IMR-90 (cell line): ENCODE measurements at regions not wholly inside any gene's neighbourhood (a gene's known extent, or its start where the extent isn't known, plus 50 kb on each side); places are given as distances from the start of the nearest gene placed in this dataset.

Experiments used
- ATAC-seq: fragments of 200-7000 bp; cut with Tn5 transposase; 2 replicates; pipeline ENCODE4 v1.9.1; 2020; ENCODE audit warnings: low read depth, mild to moderate bottlenecking, moderate library complexity
- BruUV-seq: library from RNA; stranded (reverse); fragments of 400-500 nt; replicated peaks from 2 replicates; lab custom pipeline; 2021; lab: Mats Ljungman, UMichigan
- CTCF ChIA-PET: fragments of 300-600 bp; formaldehyde crosslinking; extraction: SDS; loops from one replicate; lab custom pipeline; 2021; ENCODE audit warnings: antibody characterized with exemption; lab: Yijun Ruan, JAX
- POLR2A ChIA-PET: fragments of 300-600 bp; sonication (Branson Sonifier 250); formaldehyde crosslinking; loops from one replicate; lab custom pipeline; 2022; ENCODE audit warnings: antibody characterized with exemption; ENCODE audit not compliant: unreplicated experiment; lab: Charles Lee
- DNase-seq: peaks from one replicate; pipeline ENCODE4 v3.0.0; 2013
- H2AFZ ChIP-seq: replicated peaks from 2 replicates; pipeline ENCODE3; 2013; ENCODE audit warnings: low read length, mild to moderate bottlenecking; ENCODE audit not compliant: poor library complexity
- H2AK5ac ChIP-seq: 2 replicates; pipeline ENCODE4 v1.6.1; 2013; ENCODE audit warnings: low read depth, low read length, inconsistent platforms
- H2AK9ac ChIP-seq: replicated peaks from 2 replicates; pipeline ENCODE3; 2013; ENCODE audit warnings: mild to moderate bottlenecking, low read depth, low read length, moderate library complexity; ENCODE audit not compliant: poor library complexity
- H2BK120ac ChIP-seq: 2 replicates; pipeline ENCODE4 v1.6.1; 2013; ENCODE audit warnings: low read depth, low read length, inconsistent platforms
- H2BK15ac ChIP-seq: 3 replicates; pipeline ENCODE4 v1.6.1; 2013; ENCODE audit warnings: low read depth, low read length, inconsistent platforms
- H2BK20ac ChIP-seq: 2 replicates; pipeline ENCODE4 v1.6.1; 2013; ENCODE audit warnings: low read depth, mild to moderate bottlenecking, inconsistent platforms, low read length, moderate library complexity
- H2BK5ac ChIP-seq: 2 replicates; pipeline ENCODE4 v1.6.1; 2013; ENCODE audit warnings: mild to moderate bottlenecking, low read depth, low read length, inconsistent platforms; ENCODE audit not compliant: poor library complexity, severe bottlenecking
- H3K14ac ChIP-seq: replicated peaks from 2 replicates; pipeline ENCODE4 v1.6.1; 2013; ENCODE audit warnings: low read depth, low read length, inconsistent platforms
- H3K18ac ChIP-seq: 2 replicates; pipeline ENCODE4 v1.6.1; 2013; ENCODE audit warnings: low read depth, low read length, control low read depth
- H3K23ac ChIP-seq: 2 replicates; pipeline ENCODE4 v1.6.1; 2013; ENCODE audit warnings: low read depth, low read length, inconsistent platforms
- H3K27ac ChIP-seq: 2 replicates; pipeline ENCODE4 v1.5.1; 2013; ENCODE audit warnings: mild to moderate bottlenecking, control low read depth, low read length; ENCODE audit not compliant: insufficient read depth
- H3K27me3 ChIP-seq: 2 replicates; pipeline ENCODE4 v1.6.1; 2013; ENCODE audit warnings: low read length; ENCODE audit not compliant: control insufficient read depth, insufficient read depth
- H3K36me3 ChIP-seq: 2 replicates; pipeline ENCODE4 v1.6.1; 2013; ENCODE audit warnings: low read length, mixed read lengths; ENCODE audit not compliant: control insufficient read depth, insufficient read depth
- H3K4ac ChIP-seq: 2 replicates; pipeline ENCODE4 v1.6.1; 2013; ENCODE audit warnings: low read depth, low read length, inconsistent platforms
- H3K4me1 ChIP-seq: 2 replicates; pipeline ENCODE4 v1.6.1; 2013; ENCODE audit warnings: low read length, mixed read lengths; ENCODE audit not compliant: control insufficient read depth, insufficient read depth
- H3K4me2 ChIP-seq: 2 replicates; pipeline ENCODE4 v1.6.1; 2013; ENCODE audit warnings: low read depth, mild to moderate bottlenecking, control low read depth, low read length, moderate library complexity
- H3K4me3 ChIP-seq: 2 replicates; pipeline ENCODE4 v1.5.1; 2013; ENCODE audit warnings: low read depth, mild to moderate bottlenecking, control low read depth, low read length, moderate library complexity; ENCODE audit not compliant: insufficient read depth
- H3K56ac ChIP-seq: 2 replicates; pipeline ENCODE4 v1.6.1; 2013; ENCODE audit warnings: low read length, inconsistent platforms; ENCODE audit not compliant: insufficient read depth; ENCODE audit errors: extremely low read depth
- H3K79me1 ChIP-seq, 2 experiments: 2 replicates each; pipeline ENCODE4 v1.6.1; 2013; ENCODE audit warnings: low read length in 2 of 2, inconsistent platforms in 1 of 2, low read depth in 1 of 2
- H3K9ac ChIP-seq: 2 replicates; pipeline ENCODE4 v1.6.1; 2013; ENCODE audit warnings: low read depth, low read length, control low read depth
- H3K9me1 ChIP-seq: 2 replicates; pipeline ENCODE4 v1.6.1; 2013; ENCODE audit warnings: low read length, inconsistent platforms; ENCODE audit not compliant: insufficient read depth
- H3K9me3 ChIP-seq: 2 replicates; pipeline ENCODE4 v1.6.1; 2013; ENCODE audit warnings: low read length; ENCODE audit not compliant: control insufficient read depth, insufficient read depth
- H4K20me1 ChIP-seq: 2 replicates; pipeline ENCODE4 v1.6.1; 2013; ENCODE audit warnings: low read length, inconsistent platforms; ENCODE audit not compliant: insufficient read depth
- H4K5ac ChIP-seq: 2 replicates; pipeline ENCODE4 v1.6.1; 2013; ENCODE audit warnings: mild to moderate bottlenecking, low read depth, low read length, control low read depth
- H4K8ac ChIP-seq, 2 experiments: 2 replicates each; pipeline ENCODE4 v1.6.1; 2013; ENCODE audit warnings: low read depth in 2 of 2, low read length in 2 of 2, control low read depth in 1 of 2, inconsistent platforms in 1 of 2
- H4K91ac ChIP-seq: 2 replicates; pipeline ENCODE4 v1.6.1; 2013; ENCODE audit warnings: low read depth, low read length, inconsistent platforms; ENCODE audit not compliant: insufficient read depth
- BHLHE40 ChIP-seq: fragments of 150-350 bp; IDR thresholded peaks from 2 replicates; pipeline ENCODE4 v1.6.1; 2016; ENCODE audit warnings: mild to moderate bottlenecking, low read depth, low read length
- CEBPB ChIP-seq: IDR thresholded peaks from 2 replicates; pipeline ENCODE4 v1.6.1; 2012; ENCODE audit warnings: low read depth, low read length, improper control_type of control experiment
- CHD1 ChIP-seq: IDR thresholded peaks from 2 replicates; pipeline ENCODE4 v1.6.1; 2012; ENCODE audit warnings: low read depth, low read length, improper control_type of control experiment
- FOS ChIP-seq: fragments of 150-350 bp; IDR thresholded peaks from 2 replicates; pipeline ENCODE4 v1.6.1; 2016; ENCODE audit warnings: low read depth, low read length
- MAZ ChIP-seq: IDR thresholded peaks from 2 replicates; pipeline ENCODE4 v1.6.1; 2012; ENCODE audit warnings: low read depth, mild to moderate bottlenecking, low read length, improper control_type of control experiment, moderate library complexity, borderline replicate concordance
- MXI1 ChIP-seq: IDR thresholded peaks from 2 replicates; pipeline ENCODE4 v1.6.1; 2012; ENCODE audit warnings: low read depth, mild to moderate bottlenecking, low read length, moderate library complexity, borderline replicate concordance
- NFE2L2 ChIP-seq: fragments of 150-350 bp; IDR thresholded peaks from 2 replicates; pipeline ENCODE4 v1.6.1; 2016; ENCODE audit warnings: low read depth, mild to moderate bottlenecking, low read length
- RCOR1 ChIP-seq: IDR thresholded peaks from 2 replicates; pipeline ENCODE4 v1.6.1; 2012; ENCODE audit warnings: mild to moderate bottlenecking, low read length, improper control_type of control experiment; ENCODE audit not compliant: insufficient replicate concordance
- RFX5 ChIP-seq: IDR thresholded peaks from 2 replicates; pipeline ENCODE4 v1.8.0; 2012; ENCODE audit warnings: low read depth, mild to moderate bottlenecking, low read length, moderate library complexity
- SMC3 ChIP-seq: fragments of 150-350 bp; IDR thresholded peaks from 2 replicates; pipeline ENCODE4 v1.6.1; 2016; ENCODE audit warnings: low read depth, mild to moderate bottlenecking, antibody characterized with exemption, low read length, moderate library complexity
- WGBS, 2 experiments: methylation state at CpG; one replicate each; pipeline versions ENCODE4 v1.1.5 to v1.1.7; 2013; ENCODE audit warnings: missing lambda C conversion rate in 2 of 2; ENCODE audit not compliant: insufficient read length in 1 of 2; ENCODE audit errors: extremely low coverage in 2 of 2; 5-methylcytosine and 5-hydroxymethylcytosine counted together
- dilution Hi-C: fragments of 300-500 bp; cut with HindIII; formaldehyde crosslinking; loops from one replicate; pipeline ENCODE4 v1.14.3; 2018; ENCODE audit warnings: low sequenced_read_pairs; ENCODE audit not compliant: unreplicated experiment
- in situ Hi-C: fragments of 300-500 bp; cut with MboI; formaldehyde crosslinking; loops from 3 replicates; pipeline ENCODE4 v1.14.3; 2019; ENCODE audit warnings: low sequenced_read_pairs, inconsistent platforms, mixed read lengths
- intact Hi-C: fragments of 100-400 bp; cut with micrococcal nuclease; formaldehyde crosslinking; loops from 2 replicates; pipeline ENCODE4 v1.10.0; 2022
- TF ChIP-seq, protein P1 (sequence below): fragments of 150-350 bp; IDR thresholded peaks from 2 replicates; pipeline ENCODE4 v1.6.1; 2017; ENCODE audit warnings: mild to moderate bottlenecking, antibody characterized with exemption, low read length, low read depth
- TF ChIP-seq, protein P2 (sequence below): conservative IDR thresholded peaks from 2 replicates; pipeline ENCODE4 v1.5.1; 2012; ENCODE audit warnings: mild to moderate bottlenecking, low read depth, low read length, improper control_type of control experiment

DNA sequence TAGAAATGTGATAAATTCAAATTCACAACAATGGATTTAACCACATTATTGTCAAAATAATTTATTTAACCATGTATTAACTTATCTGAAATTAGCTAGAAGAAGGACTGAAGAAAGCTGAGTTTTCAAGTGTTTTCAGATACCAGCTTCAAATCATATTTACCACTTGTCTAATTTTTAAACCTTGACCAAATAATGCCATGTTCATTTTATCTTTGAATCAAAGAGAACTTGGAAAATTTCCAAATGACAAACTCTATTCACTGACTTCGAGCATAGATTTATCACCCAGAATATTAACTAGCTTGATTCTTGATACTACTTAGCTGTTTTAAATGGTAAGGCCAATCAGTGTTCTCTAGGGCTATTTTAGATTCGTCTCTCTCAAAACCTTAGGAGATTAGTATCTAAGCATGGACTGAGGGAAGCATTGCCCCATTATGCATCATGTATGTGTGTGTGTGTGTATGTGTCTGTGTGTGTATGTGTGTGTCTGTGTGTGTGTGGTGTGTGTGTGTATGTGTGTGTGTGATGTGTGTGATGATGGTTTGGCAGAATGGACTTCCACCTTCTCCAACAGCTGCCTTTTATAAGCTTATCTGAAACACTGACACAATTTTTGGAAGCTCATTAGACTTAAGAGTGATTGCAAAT lies 667.5 kb upstream of the FANCL start:
- Histone ChIP-seq H3K4me3 (no peak overlapping the region), H2BK5ac (peak overlapping the region; percentile 68), H3K56ac (no peak overlapping the region), H3K23ac (no peak overlapping the region), H2AFZ (no peak overlapping the region), H4K91ac (no peak overlapping the region), H3K9me1 (no peaks in the 10 kb centered on the region), H3K14ac (no peak overlapping the region), H2BK120ac (no peak overlapping the region), H4K20me1 (no peaks in the 10 kb centered on the region), H3K4me1 (no peaks in the 10 kb centered on the region), H2BK15ac (no peak overlapping the region), H2AK9ac (no peak overlapping the region), H3K9ac (no peak overlapping the region), H3K79me1 (no peaks in the 10 kb centered on the region), H3K27ac (no peak overlapping the region), H4K8ac (no peak overlapping the region), H2BK20ac (no peak overlapping the region), H4K5ac (no peak overlapping the region), H3K9me3 (no peaks in the 10 kb centered on the region), H3K4ac (no peak overlapping the region), H3K4me2 (no peak overlapping the region), H3K27me3 (no peaks in the 10 kb centered on the region; the same call in 1 of the 2 replicates), H2AK5ac (no peak overlapping the region), H3K18ac (no peak overlapping the region), H3K36me3 (no peaks in the 10 kb centered on the region)
- in situ Hi-C loops = no loop called here
- no TSS peak for BruUV-seq
- TF ChIP-seq MXI1 (no peak), FOS (no peak), SMC3 (no peak), MAZ (no peak), NFE2L2 (no peak), BHLHE40 (no peak), RCOR1 (no peak), RFX5 (no peak), CHD1 (no peak), CEBPB (no peak)
- TF ChIP-seq, protein P1, sequence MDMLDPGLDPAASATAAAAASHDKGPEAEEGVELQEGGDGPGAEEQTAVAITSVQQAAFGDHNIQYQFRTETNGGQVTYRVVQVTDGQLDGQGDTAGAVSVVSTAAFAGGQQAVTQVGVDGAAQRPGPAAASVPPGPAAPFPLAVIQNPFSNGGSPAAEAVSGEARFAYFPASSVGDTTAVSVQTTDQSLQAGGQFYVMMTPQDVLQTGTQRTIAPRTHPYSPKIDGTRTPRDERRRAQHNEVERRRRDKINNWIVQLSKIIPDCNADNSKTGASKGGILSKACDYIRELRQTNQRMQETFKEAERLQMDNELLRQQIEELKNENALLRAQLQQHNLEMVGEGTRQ = no peak
- TF ChIP-seq, protein P2, sequence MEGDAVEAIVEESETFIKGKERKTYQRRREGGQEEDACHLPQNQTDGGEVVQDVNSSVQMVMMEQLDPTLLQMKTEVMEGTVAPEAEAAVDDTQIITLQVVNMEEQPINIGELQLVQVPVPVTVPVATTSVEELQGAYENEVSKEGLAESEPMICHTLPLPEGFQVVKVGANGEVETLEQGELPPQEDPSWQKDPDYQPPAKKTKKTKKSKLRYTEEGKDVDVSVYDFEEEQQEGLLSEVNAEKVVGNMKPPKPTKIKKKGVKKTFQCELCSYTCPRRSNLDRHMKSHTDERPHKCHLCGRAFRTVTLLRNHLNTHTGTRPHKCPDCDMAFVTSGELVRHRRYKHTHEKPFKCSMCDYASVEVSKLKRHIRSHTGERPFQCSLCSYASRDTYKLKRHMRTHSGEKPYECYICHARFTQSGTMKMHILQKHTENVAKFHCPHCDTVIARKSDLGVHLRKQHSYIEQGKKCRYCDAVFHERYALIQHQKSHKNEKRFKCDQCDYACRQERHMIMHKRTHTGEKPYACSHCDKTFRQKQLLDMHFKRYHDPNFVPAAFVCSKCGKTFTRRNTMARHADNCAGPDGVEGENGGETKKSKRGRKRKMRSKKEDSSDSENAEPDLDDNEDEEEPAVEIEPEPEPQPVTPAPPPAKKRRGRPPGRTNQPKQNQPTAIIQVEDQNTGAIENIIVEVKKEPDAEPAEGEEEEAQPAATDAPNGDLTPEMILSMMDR = no peak
- CTCF ChIA-PET = no interaction called here
- DNase-seq (no peak), ATAC-seq (no peak)
- intact Hi-C loops = no loop called here
- POLR2A ChIA-PET = no interaction called here
- no CpG with 5 or more reads among the region's 2 CpGs for WGBS, 2 experiments
- dilution Hi-C loops = no loop called here
